A549 (cell line): ENCODE measurements at regions not wholly inside any gene's neighbourhood (a gene's known extent, or its start where the extent isn't known, plus 50 kb on each side); places are given as distances from the start of the nearest gene placed in this dataset.

Source experiments
- BHLHE40 ChIP-seq: IDR thresholded peaks from 2 replicates; pipeline ENCODE4 v1.6.1; 2012; ENCODE audit warnings: low read depth, low read length, inconsistent platforms
- CEBPB ChIP-seq, 2 experiments: fragments of >200 bp in 1 of 2; sonication (Bioruptor Twin) in 1 of 2; formaldehyde crosslinking in 1 of 2; IDR thresholded peaks; 2 replicates each; pipeline ENCODE4 v1.6.1; 2012 to 2016
- MAZ ChIP-seq: fragments of 150-350 bp; IDR thresholded peaks from 2 replicates; pipeline ENCODE4 v1.6.1; 2014; ENCODE audit warnings: antibody characterized with exemption, low read depth, low read length, borderline replicate concordance
- MYC ChIP-seq: IDR thresholded peaks from 2 replicates; pipeline ENCODE4 v1.6.1; 2012; ENCODE audit warnings: mild to moderate bottlenecking, inconsistent platforms, low read length, improper control_type of control experiment, borderline replicate concordance
- NFE2L2 ChIP-seq: fragments of 150-350 bp; conservative IDR thresholded peaks from 2 replicates; pipeline ENCODE4 v1.6.1; 2014; ENCODE audit warnings: low read length
- NR3C1 ChIP-seq: fragments of >200 bp; sonication (Bioruptor Twin); formaldehyde crosslinking; IDR thresholded peaks from 3 replicates; pipeline ENCODE4 v1.6.1; 2017
- PHF8 ChIP-seq: fragments of 200-600 bp; sonication (generic); IDR thresholded peaks from 2 replicates; pipeline ENCODE4 v1.6.1; 2016; ENCODE audit warnings: low read depth, mild to moderate bottlenecking, antibody characterized with exemption, moderate library complexity, borderline replicate concordance
- POLR2A ChIP-seq: IDR thresholded peaks from 2 replicates; pipeline ENCODE4 v1.6.1; 2012; ENCODE audit warnings: mild to moderate bottlenecking, low read length
- ZFP36 ChIP-seq: fragments of 450-650 bp; IDR thresholded peaks from 2 replicates; pipeline ENCODE4 v1.6.1; 2014; ENCODE audit warnings: borderline replicate concordance; ENCODE audit not compliant: partially characterized antibody
- ZNF302 ChIP-seq: fragments of 250-450 bp; sonication (Bioruptor Pico); IDR thresholded peaks from 2 replicates; pipeline ENCODE4 v1.9.0; 2021; ENCODE audit warnings: inconsistent platforms, mild to moderate bottlenecking, moderate library complexity
- TF ChIP-seq, protein P1 (sequence below): fragments of >200 bp; sonication (Bioruptor Twin); formaldehyde crosslinking; IDR thresholded peaks from 3 replicates; pipeline ENCODE4 v1.5.1; 2016

DNA sequence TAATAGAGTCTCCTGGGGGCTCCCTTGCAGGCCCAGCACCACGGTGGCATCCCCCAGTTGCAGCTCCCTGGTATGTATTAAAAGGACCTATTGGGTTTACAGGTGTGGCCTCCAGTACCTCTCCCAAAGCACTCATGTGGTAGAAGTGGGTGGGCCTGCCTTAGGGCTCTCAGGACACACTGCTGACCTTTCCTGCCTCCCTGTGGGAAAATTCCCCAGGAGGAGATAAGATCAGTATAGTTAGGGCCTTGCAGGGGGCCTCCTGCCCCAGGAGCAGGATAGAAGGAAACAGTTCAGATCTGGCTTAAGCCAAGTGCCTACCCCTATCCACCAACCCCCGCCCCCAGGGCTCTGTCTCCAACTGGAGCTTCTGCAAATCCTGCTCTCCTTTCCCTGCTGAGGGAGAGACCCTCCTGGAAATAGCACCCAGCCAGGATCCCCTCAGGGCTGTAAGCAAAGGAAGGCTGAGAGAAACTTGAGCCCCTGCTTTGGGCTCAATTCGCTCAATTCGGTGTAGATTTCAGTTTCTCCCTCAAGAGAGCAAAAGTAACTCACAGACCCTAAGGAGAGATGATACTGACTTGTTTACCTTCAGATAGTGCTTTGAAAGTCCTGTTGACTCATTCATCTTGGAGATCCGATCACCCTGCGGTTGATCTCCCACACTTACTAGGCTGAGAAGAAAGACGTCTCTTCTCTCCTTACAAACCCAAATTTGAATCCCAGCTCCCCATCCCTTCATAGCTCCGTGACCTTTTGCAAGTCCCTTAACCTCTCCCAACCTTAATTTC lies 130.6 kb downstream of the WDR11 start:
- TF ChIP-seq, protein P1, sequence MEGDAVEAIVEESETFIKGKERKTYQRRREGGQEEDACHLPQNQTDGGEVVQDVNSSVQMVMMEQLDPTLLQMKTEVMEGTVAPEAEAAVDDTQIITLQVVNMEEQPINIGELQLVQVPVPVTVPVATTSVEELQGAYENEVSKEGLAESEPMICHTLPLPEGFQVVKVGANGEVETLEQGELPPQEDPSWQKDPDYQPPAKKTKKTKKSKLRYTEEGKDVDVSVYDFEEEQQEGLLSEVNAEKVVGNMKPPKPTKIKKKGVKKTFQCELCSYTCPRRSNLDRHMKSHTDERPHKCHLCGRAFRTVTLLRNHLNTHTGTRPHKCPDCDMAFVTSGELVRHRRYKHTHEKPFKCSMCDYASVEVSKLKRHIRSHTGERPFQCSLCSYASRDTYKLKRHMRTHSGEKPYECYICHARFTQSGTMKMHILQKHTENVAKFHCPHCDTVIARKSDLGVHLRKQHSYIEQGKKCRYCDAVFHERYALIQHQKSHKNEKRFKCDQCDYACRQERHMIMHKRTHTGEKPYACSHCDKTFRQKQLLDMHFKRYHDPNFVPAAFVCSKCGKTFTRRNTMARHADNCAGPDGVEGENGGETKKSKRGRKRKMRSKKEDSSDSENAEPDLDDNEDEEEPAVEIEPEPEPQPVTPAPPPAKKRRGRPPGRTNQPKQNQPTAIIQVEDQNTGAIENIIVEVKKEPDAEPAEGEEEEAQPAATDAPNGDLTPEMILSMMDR: no peak
- no peak for TF ChIP-seq POLR2A
- no peak for TF ChIP-seq ZFP36
- TF ChIP-seq BHLHE40: no peak
- TF ChIP-seq PHF8: no peak
- TF ChIP-seq ZNF302 (CRISPR knock-in tag): no peak
- TF ChIP-seq CEBPB (IDR thresholded peaks at IDR 0.05): no peak
- no peak for TF ChIP-seq MYC
- TF ChIP-seq NFE2L2: no peak
- TF ChIP-seq NR3C1: no peak
- TF ChIP-seq MAZ: no peak
